ENCODE measurements at regions not wholly inside any gene's neighbourhood (a gene's known extent, or its start where the extent isn't known, plus 50 kb on each side); places are given as distances from the start of the nearest gene placed in this dataset.

DNA sequence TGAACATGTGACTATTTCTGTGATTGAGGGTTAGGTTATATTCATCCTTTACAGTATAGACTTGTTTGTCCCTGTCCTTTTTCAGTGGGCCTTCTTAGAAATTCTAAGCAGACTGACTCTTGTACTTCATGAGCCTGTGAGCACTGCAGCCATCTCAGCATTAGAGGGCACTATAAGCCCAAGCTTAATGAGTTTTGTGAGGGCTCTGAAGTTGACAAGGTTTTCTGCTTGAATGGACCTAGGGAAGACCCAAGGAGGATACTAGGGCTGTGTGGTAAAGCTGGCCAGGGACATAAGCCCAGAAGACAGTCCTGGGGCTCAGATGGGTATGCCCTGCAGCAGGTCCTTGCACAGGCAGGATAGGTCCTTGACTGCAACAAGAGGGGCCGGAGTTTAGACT, 126.5 kb downstream of the MRPS30 start:
- H3K4me1 Mint-ChIP-seq (ENCODE audit: low read depth): no peaks in the 10 kb centered on the region
- H3K36me3 Mint-ChIP-seq (ENCODE audit: low read depth): no peaks in the 10 kb centered on the region
- no peaks in the 10 kb centered on the region for H3K27me3 Mint-ChIP-seq (ENCODE audit: low read depth)
- TF ChIP-seq, protein P1, sequence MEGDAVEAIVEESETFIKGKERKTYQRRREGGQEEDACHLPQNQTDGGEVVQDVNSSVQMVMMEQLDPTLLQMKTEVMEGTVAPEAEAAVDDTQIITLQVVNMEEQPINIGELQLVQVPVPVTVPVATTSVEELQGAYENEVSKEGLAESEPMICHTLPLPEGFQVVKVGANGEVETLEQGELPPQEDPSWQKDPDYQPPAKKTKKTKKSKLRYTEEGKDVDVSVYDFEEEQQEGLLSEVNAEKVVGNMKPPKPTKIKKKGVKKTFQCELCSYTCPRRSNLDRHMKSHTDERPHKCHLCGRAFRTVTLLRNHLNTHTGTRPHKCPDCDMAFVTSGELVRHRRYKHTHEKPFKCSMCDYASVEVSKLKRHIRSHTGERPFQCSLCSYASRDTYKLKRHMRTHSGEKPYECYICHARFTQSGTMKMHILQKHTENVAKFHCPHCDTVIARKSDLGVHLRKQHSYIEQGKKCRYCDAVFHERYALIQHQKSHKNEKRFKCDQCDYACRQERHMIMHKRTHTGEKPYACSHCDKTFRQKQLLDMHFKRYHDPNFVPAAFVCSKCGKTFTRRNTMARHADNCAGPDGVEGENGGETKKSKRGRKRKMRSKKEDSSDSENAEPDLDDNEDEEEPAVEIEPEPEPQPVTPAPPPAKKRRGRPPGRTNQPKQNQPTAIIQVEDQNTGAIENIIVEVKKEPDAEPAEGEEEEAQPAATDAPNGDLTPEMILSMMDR (IDR thresholded peaks at IDR 0.05): no peak
- DNase-seq (ENCODE audit: low spot score): no peak
- H3K27ac Mint-ChIP-seq (ENCODE audit: unreplicated experiment): no peak overlapping the region
- H3K4me3 Mint-ChIP-seq (ENCODE audit: unreplicated experiment): no peak overlapping the region
- H3K9me3 Mint-ChIP-seq (ENCODE audit: low read depth): peaks cover 12% of the 10 kb centered on the region

DNA sequence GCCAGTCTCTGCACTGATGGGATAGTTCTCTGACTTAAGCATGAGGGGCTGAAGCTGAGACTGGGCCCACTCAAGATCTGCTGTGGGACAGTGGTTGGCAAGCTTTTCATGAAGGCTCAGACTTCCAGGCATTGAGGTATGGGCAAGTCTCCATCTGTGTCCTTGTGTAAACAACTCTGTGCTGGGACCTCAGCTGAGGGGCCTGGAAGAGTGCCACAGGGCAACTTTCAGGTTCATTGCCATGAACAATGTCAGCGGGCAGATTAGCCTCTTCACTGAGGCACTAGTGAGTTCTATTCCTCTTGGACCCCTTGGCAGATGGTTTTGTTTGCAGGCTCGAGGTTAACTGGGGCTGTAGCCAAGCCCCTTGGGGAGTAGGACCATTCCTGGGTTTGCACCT, 127.1 kb downstream of the MRPS30 start:
- DNase-seq (ENCODE audit: low spot score): no peak
- TF ChIP-seq, protein P1 (IDR thresholded peaks at IDR 0.05): no peak
- Mint-ChIP-seq H3K27ac (ENCODE audit: unreplicated experiment) (no peak overlapping the region), H3K36me3 (ENCODE audit: low read depth) (no peaks in the 10 kb centered on the region), H3K27me3 (ENCODE audit: low read depth) (no peaks in the 10 kb centered on the region), H3K4me3 (ENCODE audit: unreplicated experiment) (no peak overlapping the region), H3K4me1 (ENCODE audit: low read depth) (no peaks in the 10 kb centered on the region), H3K9me3 (ENCODE audit: low read depth) (peaks cover 12% of the 10 kb centered on the region)

DNA sequence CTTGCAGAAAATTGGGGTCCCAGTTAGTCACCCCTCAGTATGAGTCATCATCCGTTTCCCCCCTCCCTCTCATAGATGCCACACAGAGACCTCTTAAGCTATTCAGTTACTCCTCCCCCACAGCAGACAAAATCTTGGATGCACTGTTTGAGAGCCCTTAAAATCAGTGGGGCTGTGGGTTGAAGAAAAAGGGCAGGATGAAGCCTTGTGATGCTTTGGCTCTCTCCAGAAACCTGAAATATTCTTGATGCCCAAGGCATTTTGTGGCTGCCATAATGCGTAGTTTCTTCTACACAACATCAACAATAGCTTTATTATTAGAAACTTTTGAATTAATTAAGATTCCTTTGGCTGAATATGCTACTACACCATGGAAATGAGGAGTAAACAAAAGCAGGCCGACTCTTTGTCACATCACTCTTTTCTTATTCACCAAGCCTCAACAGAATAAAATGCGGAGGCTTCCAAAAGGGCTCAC, 133.8 kb downstream of the MRPS30 start:
- peaks cover 9% of the 10 kb centered on the region for H3K27me3 Mint-ChIP-seq (ENCODE audit: low read depth)
- H3K9me3 Mint-ChIP-seq (ENCODE audit: low read depth): peaks cover 4% of the 10 kb centered on the region
- no peak overlapping the region for H3K4me3 Mint-ChIP-seq (ENCODE audit: unreplicated experiment)
- TF ChIP-seq, protein P1 (IDR thresholded peaks at IDR 0.05): no peak
- H3K27ac Mint-ChIP-seq (ENCODE audit: unreplicated experiment): no peak overlapping the region
- H3K4me1 Mint-ChIP-seq (ENCODE audit: low read depth): no peaks in the 10 kb centered on the region
- DNase-seq (ENCODE audit: low spot score): no peak
- no peaks in the 10 kb centered on the region for H3K36me3 Mint-ChIP-seq (ENCODE audit: low read depth)

DNA sequence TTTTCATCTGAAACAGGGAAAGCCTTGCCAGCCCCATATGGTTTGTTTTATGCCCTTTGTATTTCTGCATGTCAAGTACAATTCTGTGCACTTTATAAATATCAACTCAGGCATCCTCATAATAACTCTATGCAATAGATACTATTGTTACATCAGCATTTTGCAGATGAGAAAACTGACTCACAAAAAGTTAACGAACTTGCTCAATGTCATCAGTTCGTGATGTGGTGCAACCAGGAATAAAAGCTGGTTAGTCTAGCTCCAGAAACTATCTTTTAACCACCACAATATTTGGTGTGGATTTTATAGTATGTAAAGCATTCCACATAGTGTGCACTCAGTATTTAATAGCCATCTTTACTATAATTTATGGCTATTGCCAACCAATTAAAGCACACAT, 134.9 kb downstream of the MRPS30 start:
- no peak overlapping the region for H3K4me3 Mint-ChIP-seq (ENCODE audit: unreplicated experiment)
- H3K27me3 Mint-ChIP-seq (ENCODE audit: low read depth): peaks cover 9% of the 10 kb centered on the region
- peaks cover 4% of the 10 kb centered on the region for H3K9me3 Mint-ChIP-seq (ENCODE audit: low read depth)
- H3K36me3 Mint-ChIP-seq (ENCODE audit: low read depth): no peaks in the 10 kb centered on the region
- H3K4me1 Mint-ChIP-seq (ENCODE audit: low read depth): no peaks in the 10 kb centered on the region
- TF ChIP-seq, protein P1 (IDR thresholded peaks at IDR 0.05): no peak
- no peak overlapping the region for H3K27ac Mint-ChIP-seq (ENCODE audit: unreplicated experiment)
- DNase-seq (ENCODE audit: low spot score): no peak

DNA sequence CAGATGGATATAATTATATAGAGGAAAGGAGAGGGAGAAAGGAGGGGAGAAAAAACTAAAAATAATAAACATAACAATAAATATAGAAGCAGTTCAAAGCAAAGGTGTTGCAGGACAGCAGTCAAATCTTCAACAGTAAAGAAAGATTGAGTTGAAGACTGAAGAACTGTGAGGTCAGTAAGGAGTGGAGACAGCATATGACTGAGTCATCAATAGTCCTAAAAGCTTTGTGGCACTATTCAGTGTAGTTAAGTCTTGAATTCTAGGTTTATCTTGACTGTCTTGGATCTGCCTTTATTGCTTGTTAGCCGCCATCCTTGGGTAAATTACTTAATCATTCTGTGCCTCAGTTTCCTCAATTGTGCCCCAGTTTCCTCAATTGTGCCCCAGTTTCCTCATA, 137.0 kb downstream of the MRPS30 start:
- H3K36me3 Mint-ChIP-seq (ENCODE audit: low read depth): no peaks in the 10 kb centered on the region
- no peaks in the 10 kb centered on the region for H3K9me3 Mint-ChIP-seq (ENCODE audit: low read depth)
- H3K4me1 Mint-ChIP-seq (ENCODE audit: low read depth): no peaks in the 10 kb centered on the region
- H3K27me3 Mint-ChIP-seq (ENCODE audit: low read depth): peaks cover 9% of the 10 kb centered on the region
- DNase-seq (ENCODE audit: low spot score): no peak
- H3K4me3 Mint-ChIP-seq (ENCODE audit: unreplicated experiment): no peak overlapping the region
- TF ChIP-seq, protein P1 (IDR thresholded peaks at IDR 0.05): no peak
- no peak overlapping the region for H3K27ac Mint-ChIP-seq (ENCODE audit: unreplicated experiment)

Data from chondrocyte (in vitro differentiated cells).